OCI-M2 (cell line): ENCODE measurements at regions not wholly inside any gene's neighbourhood (a gene's known extent, or its start where the extent isn't known, plus 50 kb on each side); places are given as distances from the start of the nearest gene placed in this dataset.
"Not testable (repeated sequence)": the region's sequence is repeated elsewhere in the genome, so short reads cannot be mapped to it uniquely, and the experiment has no call there.

ENCODE experiments used
- DNase-seq: peaks from one replicate; lab custom pipeline; 2025; ENCODE audit not compliant: unreplicated experiment; lab: John Stamatoyannopoulos, UW

DNA sequence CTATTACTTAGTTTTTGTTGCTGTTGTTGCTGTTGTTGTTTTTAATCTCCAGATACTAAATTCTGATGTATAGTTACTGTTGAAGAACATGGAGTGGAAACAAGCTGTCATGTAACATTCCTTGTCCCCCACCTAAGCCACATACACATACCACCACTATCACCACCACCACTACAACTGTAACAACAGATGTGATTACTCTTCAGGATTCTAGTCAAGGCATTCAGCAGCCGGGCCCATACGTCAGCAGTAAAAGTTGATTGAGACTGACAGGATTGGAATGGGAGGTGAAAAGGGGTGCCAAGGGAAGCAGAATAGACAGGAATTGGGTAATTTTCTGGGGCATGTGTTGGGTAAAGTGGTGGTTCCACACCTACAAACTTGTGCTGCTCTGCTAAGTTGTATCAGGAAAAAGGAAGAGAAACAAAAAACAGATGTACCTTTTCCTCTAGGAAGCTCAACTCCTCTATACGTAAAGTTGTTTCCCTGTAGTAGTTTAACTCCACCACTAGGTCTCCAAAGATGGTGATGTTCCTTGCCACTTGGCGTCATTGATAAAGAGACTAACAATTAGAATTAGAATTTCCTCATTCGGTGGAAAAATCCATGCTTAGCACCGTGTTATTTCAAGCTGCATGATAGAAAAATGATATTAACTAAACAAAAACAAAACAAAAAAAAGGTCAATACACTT, 138.6 kb downstream of the ARRDC3 start:
- DNase-seq: no peak

DNA sequence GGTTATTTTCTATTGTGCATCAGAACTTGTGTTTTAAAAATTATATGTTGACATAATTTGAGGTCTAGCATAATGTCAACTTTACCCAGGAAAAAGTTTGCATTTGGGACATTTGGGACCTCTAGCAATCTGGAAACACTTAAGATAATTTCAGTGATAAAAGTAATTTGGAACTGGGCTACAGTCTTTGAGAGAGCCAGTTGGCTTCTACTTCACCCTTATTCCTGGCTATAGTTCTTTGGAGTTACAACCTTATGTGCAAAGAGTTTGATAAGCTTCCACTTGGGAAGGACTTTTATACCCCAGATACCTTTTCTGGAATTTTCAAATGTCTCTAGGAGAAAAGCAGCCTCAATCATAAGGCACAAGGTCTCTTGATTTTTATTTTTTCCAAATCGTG, 139.3 kb downstream of the ARRDC3 start:
- DNase-seq: no peak

DNA sequence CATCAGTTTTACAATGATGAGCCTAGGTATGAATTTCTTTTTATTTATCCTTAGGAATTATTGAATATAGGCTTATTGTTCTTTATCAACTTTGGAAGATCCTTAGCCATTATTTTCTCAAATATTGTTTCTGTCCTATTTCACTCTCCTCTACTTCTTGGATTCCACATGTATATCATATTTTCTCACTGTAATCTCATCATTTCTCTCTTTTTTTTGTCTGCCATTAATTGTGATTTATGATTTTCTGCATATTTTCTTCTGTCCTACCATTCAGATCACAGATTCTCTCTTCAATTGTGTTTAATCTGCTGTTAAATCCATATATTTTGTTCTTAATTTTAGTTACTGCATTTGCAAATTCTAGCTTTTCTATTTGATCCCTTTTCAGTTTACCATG, 139.8 kb downstream of the ARRDC3 start:
- DNase-seq: no peak

DNA sequence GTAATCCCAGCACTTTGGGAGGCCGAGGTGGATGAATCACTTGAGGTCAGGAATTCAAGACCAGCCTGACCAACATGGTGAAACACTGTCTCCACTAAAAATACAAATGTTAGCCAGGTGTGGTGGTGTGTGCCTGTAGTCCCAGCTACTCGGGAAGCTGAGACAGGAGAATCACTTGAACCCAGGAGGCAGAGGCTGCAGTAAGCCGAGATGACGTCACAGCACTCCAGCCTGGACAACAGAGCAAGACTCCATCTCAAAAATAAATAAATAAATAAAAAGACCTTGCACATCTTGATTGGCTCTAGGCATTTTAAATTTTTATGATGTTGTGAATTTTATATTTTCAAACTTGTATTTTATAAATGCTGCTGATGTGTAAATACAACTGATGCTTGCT, 141.7 kb downstream of the ARRDC3 start:
- DNase-seq: not testable (repeated sequence)

DNA sequence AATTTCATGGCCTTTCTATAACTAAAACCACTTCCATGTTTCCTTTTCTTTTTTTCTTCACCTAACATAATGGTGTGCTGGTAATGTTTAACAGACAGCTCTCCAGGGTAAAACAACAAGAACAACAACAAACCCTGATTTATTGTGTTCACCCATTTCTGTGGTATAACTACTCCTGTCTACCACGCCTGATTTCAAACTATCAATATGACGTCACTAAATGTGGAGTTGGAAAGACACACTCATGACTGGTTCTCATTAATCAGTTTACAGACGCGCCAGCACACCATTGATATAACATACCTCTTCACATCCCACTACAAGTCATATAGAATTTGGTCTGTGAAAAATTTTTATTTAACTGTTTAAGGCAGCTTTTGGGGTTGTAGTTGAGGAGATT, 142.9 kb downstream of the ARRDC3 start:
- DNase-seq: no peak

DNA sequence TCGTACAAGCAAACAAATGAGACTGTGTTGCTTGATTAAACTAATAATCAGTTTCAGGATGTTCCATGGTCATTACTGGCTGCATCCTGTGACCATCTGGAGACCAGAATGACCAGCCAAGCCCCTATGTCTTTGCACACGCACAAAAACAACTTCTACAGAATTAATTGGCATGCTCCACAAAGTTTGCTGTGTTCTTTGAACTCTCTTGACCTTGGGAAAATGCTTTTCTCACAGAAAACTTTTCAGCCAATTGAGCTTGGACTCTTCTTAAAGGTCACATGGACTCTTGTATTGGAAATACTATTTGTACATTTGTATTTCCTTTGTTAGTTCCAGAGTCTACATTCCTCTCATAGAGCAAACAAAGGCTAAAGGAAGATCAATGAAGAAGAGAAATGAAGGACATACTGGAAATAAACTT, 147.8 kb downstream of the ARRDC3 start:
- DNase-seq: no peak

DNA sequence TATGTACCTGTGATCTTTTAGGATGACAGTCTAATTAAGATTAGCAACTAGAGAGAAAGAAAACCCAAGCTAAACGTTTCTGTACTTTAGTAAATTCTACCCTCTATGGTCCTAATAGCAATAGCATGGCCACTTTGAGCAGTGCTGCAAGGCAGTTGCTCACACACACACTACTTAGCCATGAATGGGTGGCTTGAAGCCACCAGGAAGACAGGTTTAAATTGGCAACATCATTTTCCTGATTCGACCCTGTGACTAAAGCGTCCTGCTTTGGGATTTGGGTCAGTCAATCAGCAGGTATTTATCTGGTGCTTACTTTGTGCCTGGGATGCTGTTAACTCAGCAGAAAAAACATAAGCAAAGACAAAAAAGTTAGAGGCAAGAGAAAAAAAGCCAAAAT, 150.6 kb downstream of the ARRDC3 start:
- DNase-seq: no peak

DNA sequence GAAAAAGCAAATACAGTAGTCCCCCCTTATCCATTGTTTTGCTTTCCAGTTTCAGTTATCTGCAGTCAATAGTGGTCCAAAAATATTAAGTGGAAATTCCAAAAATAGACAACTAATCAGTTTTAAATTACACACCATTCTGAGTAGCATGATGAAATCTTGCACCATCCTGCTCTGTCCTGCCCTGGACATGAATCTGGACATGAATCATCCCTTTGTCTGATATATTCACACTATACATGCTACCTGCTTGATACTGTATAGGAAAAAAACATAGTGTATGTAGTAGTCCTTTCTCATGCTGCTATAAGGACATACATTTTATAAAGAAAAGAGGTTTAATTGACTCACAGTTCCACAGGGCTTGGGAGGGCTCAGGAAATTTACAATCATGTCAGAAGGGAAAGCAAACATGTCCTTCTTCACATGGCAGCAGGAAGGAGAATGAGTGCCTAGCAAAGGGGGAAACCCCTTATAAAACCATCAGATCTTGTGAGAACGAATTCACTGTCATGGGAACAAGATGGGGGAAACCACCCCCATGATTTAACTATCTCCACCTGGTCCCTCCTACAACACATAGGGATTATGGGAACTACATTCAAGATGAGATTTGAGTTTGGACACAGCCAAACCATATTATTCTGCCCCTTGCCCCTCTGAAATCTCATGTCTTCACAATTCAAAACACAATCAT, 153.9 kb downstream of the ARRDC3 start:
- DNase-seq: no peak

DNA sequence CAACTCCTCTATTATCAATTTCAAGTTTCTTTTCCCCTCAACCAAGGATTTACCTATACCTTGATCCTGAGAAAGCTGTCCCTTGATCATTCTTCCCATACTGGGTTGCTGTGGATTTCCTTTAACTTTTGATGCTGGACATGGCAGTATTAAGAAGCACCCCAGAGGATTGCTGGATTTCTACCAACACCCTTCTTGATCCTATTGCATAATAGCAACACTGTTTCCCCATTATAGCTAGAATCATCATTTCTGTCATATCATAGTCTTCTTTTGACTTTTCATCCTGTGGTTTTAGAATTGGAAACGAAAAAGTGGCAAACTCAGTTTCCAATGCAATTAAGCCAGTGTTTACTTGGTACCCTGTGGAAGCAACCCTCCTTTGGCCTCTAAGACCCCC, 154.9 kb downstream of the ARRDC3 start:
- DNase-seq: no peak

DNA sequence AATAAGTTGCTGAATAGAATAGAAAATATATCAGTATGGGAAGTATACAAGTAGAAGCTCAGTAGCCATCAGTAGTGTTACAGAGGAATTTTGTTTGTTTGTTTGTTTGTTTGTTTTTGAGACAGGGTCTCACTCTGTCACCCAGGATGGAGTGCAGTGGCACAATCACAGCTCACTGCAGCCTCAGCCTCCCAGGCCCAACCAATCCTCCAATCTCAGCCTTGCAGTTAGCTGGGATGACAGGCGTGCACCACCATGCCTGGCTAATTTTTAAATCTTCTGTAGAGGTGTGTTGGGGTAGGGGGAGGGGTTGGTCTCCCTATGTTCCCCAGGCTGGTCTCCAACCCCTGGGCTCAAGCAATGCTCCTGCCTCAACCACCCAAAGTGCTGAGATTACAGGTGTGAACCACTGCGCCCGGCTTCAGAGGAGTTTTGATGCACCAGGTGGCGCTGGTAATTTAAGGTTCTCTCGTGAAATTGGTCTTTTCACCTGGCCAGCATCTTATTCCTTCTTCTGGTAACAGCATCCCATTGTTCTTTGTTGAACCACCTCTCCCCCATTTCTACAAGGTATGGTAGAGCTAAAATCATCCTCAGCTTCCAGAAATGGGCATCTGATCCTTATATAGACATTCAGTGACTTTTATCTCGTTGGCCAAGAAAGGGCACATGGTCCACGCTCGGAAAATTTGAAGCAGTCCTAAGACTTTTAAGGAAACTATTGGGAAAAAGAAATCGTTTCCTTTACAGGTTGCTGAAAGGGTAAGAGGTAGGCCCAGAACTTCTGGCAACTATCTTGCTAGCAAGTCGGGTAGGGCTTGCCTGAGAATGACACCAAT, 157.1 kb downstream of the ARRDC3 start:
- no peak for DNase-seq

DNA sequence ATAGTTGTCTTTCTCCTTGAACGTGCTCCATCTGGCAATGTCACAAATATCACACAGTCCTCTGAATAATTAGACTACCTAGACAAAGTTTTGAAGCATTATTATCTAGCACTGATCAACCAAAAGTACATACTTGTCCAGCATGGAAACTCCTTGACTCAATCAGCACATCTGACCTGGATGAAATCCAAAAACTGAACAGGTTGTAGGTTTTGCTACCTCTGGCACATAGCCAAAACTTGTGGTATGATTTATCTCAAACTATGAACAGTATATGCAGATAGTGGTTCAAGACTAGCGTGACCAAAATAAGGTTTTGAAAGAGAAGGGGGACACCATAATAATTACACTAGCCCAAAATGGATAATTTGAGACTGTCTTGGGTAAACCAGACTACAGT, 158.1 kb downstream of the ARRDC3 start:
- no peak for DNase-seq

DNA sequence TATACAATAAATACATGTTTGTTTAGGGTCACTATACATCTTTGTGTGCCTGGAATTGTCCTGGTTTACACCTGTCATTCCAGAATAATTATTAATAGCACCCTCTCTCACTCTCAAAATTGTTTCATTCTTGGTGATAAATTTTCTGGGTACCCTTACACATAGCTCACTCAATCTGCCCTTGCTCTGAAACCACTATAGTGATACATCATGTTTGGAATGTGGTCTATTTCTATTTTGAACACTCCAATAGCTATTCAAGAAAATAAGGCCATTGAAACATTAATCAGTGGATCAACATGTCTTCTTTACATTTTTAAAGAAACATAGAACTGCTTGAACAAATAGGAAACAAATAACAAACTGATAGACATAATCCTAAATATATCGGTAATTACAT, 158.7 kb downstream of the ARRDC3 start:
- DNase-seq: no peak

DNA sequence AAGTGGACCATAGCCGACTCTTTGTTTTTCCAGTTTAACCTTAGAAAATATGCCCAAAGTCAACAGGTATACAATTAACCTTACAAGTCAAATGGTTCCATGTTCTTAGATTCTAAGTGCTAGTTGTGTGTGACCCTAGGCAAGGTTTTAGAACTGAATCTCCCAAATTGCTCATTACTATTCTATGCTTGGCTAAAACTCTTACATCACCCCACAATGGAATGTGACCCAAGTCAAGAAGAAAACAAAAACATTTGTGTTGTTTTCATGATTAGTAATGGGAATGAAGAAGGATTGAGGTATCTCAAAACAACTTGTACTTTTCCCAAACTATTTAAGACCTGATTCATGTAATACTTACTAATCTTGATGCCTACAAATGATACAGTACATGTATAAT, 159.2 kb downstream of the ARRDC3 start:
- no peak for DNase-seq

DNA sequence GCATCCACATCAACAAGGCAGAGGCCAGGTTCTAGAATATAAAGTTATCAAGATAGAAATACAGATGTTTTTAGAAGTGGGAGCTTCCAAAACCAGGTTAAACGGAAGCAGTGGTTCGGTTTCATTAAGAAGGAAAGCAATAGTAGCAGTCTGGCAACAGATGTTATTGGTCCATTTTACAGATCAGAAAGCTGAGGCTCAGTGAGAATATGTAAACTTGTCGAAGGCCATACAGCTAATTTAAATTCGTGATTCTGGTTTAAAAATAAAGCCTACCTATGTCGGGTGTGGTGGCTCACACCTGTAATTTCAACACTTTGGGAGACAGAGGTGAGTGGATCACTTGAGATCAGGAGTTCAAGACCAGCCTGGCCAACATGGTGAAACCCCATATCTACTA, 160.6 kb downstream of the ARRDC3 start:
- no peak for DNase-seq

DNA sequence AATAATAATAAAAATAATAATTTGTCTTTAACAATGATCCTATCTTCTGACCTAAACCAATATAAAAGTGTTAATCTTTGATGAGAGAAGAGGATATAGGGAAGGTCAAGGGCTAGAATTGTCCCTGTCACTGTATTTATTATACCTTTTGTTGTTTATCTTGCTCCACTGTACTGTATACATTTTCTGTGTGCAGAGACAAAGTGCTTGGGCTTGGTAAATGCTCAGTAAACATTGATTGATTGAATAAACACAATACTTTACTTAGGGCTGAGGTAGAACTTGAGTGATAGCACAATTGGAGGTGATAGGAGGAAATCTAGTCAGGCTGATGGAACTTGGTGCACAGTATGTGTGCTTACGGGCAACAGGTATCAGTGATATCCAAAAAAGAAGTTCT, 161.2 kb downstream of the ARRDC3 start:
- DNase-seq: no peak

DNA sequence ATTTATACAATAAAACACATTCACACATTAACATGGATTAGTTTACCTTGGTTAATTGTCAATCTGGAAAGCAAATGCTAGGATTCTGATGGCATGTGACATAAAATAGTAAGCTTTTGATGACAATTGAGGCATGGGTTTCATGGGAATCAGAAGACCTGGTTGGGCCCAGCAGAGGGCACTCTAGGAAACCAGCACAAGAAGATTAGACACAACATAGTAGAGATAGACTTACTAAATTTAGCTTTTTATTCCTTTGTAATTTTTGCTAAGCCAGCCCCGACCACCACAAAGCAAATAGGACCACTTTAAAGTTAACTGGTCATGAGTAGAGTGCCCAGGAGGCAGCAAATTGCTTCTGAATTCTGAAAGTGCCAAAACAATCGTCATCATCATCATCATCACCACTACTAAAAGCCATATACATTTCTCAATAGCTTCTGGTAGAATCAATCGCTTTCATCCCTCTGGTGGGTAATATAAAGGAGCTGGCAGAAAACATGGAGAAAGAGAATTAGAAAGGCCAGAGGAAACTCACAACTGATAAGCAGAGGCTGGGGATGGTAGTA, 163.2 kb downstream of the ARRDC3 start:
- DNase-seq: no peak

DNA sequence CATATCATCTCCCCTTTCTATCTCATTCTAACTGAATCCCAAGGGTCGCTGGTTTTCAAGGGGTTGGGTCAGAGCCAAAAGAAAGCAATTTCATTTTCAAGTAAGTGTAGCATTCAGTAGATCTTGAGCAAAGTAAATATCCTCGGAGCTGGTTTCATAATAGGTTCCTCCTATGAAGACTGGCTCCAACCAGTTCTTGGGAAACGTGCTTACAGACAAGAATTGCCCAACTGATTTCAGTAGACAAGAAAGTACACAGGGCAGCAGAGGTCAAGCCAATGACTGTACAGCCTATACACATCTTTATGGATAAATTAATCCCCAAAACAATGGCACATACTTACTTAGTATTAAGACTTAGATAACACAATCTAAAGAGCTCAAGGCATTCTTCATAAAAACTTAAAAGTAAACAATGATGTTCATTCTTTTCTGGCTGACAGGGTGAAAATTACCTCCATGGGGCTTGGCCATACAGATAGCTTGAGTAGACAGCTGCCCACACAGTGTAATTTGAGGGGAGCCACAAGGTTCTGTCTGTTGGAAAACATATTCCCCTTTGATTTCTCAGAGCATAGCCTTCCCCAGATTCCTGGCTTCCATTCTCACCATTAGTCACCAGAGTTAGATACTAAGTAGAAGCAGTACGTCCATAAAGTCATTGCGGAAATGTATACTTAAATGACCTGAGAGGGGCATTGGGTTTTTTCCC, 163.9 kb downstream of the ARRDC3 start:
- no peak for DNase-seq

DNA sequence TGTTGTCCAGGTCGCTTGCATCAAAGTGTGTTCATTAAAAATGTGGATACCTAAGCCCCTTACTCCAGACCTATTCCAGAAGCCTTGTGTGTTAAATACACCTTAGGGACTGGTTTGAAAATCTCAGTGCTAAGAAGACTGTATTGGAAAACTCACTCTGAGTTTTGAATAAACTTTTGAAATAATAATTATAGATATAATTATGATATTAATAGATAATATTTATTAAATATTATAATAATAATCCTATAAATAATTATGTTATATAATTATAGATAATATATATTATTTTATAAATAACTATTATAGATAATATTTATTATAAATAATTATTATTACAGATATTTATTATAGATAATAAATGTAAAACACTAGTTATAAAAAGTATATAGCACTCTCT, 165.3 kb downstream of the ARRDC3 start:
- no peak for DNase-seq

DNA sequence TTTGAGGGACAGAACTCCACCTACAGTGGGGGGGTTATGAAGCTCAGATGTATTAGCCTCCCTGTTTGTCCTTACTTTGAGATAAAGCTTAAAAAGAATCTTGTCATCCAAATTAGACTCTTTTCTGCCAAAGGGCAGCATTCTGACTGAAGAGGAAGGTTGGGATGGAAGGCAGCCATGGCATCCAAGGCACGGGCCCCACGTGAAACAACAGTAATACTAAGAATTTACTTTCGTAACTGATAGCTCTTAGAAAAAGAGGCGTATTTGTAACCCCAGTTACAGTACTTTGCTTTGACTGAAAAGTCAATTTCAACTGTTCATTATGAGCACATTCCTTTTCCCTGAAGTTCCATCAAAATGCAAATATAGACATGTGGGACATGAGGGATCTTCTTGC, 168.5 kb downstream of the ARRDC3 start:
- no peak for DNase-seq
